NCI-H748 (cell line): ENCODE measurements at regions not wholly inside any gene's neighbourhood (a gene's known extent, or its start where the extent isn't known, plus 50 kb on each side); places are given as distances from the start of the nearest gene placed in this dataset.

ENCODE experiments used
- DNase-seq: peaks from one replicate; lab custom pipeline; 2025; ENCODE audit not compliant: unreplicated experiment; lab: John Stamatoyannopoulos, UW

- no peak for DNase-seq
These were observed 290.1 kb upstream of the PCDH7 start for GRCh38 chr4:30429813-30430761.

GRCh38 chr4:30434656-30435055 lies 285.5 kb upstream of the PCDH7 start:
- no peak for DNase-seq

GRCh38 chr4:30436394-30436793 lies 283.8 kb upstream of the PCDH7 start:
- DNase-seq: no peak

- no peak for DNase-seq
These were observed 282.9 kb upstream of the PCDH7 start for GRCh38 chr4:30437316-30437715.

- peak; percentile 31 for DNase-seq
These were observed 276.9 kb upstream of the PCDH7 start for GRCh38 chr4:30443289-30443688.

- no peak for DNase-seq
These were observed 269.7 kb upstream of the PCDH7 start for GRCh38 chr4:30450474-30450873.

GRCh38 chr4:30454504-30454903 lies 265.7 kb upstream of the PCDH7 start:
- DNase-seq: no peak

GRCh38 chr4:30456716-30457115 lies 263.5 kb upstream of the PCDH7 start:
- no peak for DNase-seq

- no peak for DNase-seq
These were observed 259.4 kb upstream of the PCDH7 start for GRCh38 chr4:30460818-30461217.

- no peak for DNase-seq
These were observed 259.0 kb upstream of the PCDH7 start for GRCh38 chr4:30461218-30461617.

GRCh38 chr4:30462445-30463090 lies 257.6 kb upstream of the PCDH7 start:
- DNase-seq: peak; percentile 0

GRCh38 chr4:30471861-30472260 lies 248.3 kb upstream of the PCDH7 start:
- no peak for DNase-seq

- no peak for DNase-seq
These were observed 246.9 kb upstream of the PCDH7 start for GRCh38 chr4:30473225-30473624.

- no peak for DNase-seq
These were observed 224.9 kb upstream of the PCDH7 start for GRCh38 chr4:30495251-30495650.

GRCh38 chr4:30495651-30496310 lies 224.4 kb upstream of the PCDH7 start:
- DNase-seq: no peak

GRCh38 chr4:30511751-30512150 lies 208.4 kb upstream of the PCDH7 start:
- no peak for DNase-seq

GRCh38 chr4:30518211-30518610 lies 202.0 kb upstream of the PCDH7 start:
- peak; percentile 1 for DNase-seq

- DNase-seq: no peak
These were observed 194.4 kb upstream of the PCDH7 start for GRCh38 chr4:30525662-30526315.

GRCh38 chr4:30535255-30535654 lies 184.9 kb upstream of the PCDH7 start:
- no peak for DNase-seq

GRCh38 chr4:30536231-30536630 lies 183.9 kb upstream of the PCDH7 start:
- DNase-seq: no peak

GRCh38 chr4:30537456-30537855 lies 182.7 kb upstream of the PCDH7 start:
- DNase-seq: no peak
